Osteoblast (primary cell): ENCODE measurements at regions not wholly inside any gene's neighbourhood (a gene's known extent, or its start where the extent isn't known, plus 50 kb on each side); places are given as distances from the start of the nearest gene placed in this dataset.
A peak's percentile ranks its signal among the peaks of the same experiment; 100 is the strongest.

Experiments
- DNase-seq: peaks from one replicate; pipeline ENCODE4 v3.0.0; 2011; ENCODE audit warnings: low spot score, mixed read lengths; ENCODE audit not compliant: insufficient read length; ENCODE audit errors: missing footprints
- H2AFZ ChIP-seq: 2 replicates; pipeline ENCODE4 v1.6.0; 2011; ENCODE audit warnings: mild to moderate bottlenecking, low read length
- H3K27ac ChIP-seq: 2 replicates; pipeline ENCODE4 v1.5.1; 2011; ENCODE audit warnings: mild to moderate bottlenecking, low read depth, low read length, moderate library complexity
- H3K27me3 ChIP-seq: 2 replicates; pipeline ENCODE4 v1.6.0; 2012; ENCODE audit warnings: mild to moderate bottlenecking, control low read depth, inconsistent platforms, low read length, moderate library complexity; ENCODE audit not compliant: insufficient read depth
- H3K36me3 ChIP-seq: 2 replicates; pipeline ENCODE4 v1.5.1; 2011; ENCODE audit warnings: mild to moderate bottlenecking, low read length, control low read depth, moderate library complexity; ENCODE audit not compliant: insufficient read depth
- H3K4me1 ChIP-seq: 2 replicates; pipeline ENCODE4 v1.5.1; 2011; ENCODE audit warnings: mild to moderate bottlenecking, low read length, control low read depth, moderate library complexity; ENCODE audit not compliant: insufficient read depth
- H3K4me2 ChIP-seq: 2 replicates; pipeline ENCODE4 v1.6.0; 2011; ENCODE audit warnings: mild to moderate bottlenecking, low read length; ENCODE audit not compliant: insufficient read depth
- H3K4me3 ChIP-seq: fragments of 200-600 bp; sonication (generic); 3 replicates; pipeline ENCODE4 v1.5.1; 2012; ENCODE audit warnings: mild to moderate bottlenecking, low read length, inconsistent platforms; ENCODE audit not compliant: insufficient read depth
- H3K79me2 ChIP-seq: 2 replicates; pipeline ENCODE4 v1.6.0; 2012; ENCODE audit warnings: mild to moderate bottlenecking, low read length, control low read depth, inconsistent platforms; ENCODE audit not compliant: insufficient read depth
- H3K9me3 ChIP-seq: 2 replicates; pipeline ENCODE4 v1.5.1; 2011; ENCODE audit warnings: low read depth, low read length, control low read depth
- H4K20me1 ChIP-seq: 2 replicates; pipeline ENCODE4 v1.6.0; 2012; ENCODE audit warnings: mild to moderate bottlenecking, low read length, control low read depth; ENCODE audit not compliant: insufficient read depth
- TF ChIP-seq, protein P1 (sequence below): IDR thresholded peaks from 2 replicates; pipeline ENCODE4 v1.5.1; 2011; ENCODE audit warnings: mild to moderate bottlenecking, low read depth, low read length, moderate library complexity; ENCODE audit errors: extremely low read depth

DNA sequence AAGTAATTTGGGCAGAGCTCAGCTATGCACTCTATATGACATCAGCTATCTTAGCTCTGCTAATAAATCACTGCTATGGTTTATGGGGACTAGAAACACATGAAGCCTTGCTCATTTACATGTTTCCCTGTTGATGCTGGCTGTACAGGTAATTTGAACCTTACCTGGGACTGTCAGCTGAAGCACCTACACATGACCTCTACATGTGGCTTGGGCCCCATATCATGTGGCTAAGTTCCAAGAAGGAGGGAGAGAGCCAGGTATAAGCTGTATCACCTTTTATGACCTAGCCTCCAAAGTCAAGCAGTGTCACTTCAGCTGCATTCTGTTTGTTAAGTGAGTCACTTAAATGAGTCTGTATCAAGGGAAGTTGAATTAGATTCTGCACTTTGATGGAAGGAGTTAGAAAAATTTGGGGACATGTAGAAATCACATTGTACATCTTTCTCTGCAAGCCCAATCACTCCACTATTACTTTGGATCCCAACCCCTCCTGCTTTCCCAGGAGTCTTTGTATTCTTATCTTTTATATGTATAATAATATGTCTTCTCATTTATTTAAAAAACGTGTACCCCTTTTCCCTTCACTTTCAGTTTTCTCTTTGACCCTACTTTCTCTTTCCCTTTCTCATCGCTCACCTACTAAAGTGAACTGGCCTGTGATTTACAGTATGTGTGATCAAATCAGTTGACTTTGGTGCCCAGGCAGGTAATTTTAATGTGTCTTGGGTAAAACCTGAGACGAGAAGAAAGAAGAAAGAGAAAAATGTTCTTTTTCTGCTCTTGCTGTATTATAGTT is 53.4 kb upstream of the PRKACB start:
- Histone ChIP-seq H3K9me3 (no peaks in the 10 kb centered on the region), H2AFZ (no peak overlapping the region), H3K4me1 (peaks cover 14% of the 10 kb centered on the region), H4K20me1 (no peaks in the 10 kb centered on the region), H3K4me3 (no peak overlapping the region), H3K4me2 (no peak overlapping the region), H3K79me2 (peaks cover 2% of the 10 kb centered on the region), H3K27ac (no peak overlapping the region), H3K36me3 (no peaks in the 10 kb centered on the region), H3K27me3 (no peaks in the 10 kb centered on the region)
- DNase-seq: no peak
- TF ChIP-seq, protein P1, sequence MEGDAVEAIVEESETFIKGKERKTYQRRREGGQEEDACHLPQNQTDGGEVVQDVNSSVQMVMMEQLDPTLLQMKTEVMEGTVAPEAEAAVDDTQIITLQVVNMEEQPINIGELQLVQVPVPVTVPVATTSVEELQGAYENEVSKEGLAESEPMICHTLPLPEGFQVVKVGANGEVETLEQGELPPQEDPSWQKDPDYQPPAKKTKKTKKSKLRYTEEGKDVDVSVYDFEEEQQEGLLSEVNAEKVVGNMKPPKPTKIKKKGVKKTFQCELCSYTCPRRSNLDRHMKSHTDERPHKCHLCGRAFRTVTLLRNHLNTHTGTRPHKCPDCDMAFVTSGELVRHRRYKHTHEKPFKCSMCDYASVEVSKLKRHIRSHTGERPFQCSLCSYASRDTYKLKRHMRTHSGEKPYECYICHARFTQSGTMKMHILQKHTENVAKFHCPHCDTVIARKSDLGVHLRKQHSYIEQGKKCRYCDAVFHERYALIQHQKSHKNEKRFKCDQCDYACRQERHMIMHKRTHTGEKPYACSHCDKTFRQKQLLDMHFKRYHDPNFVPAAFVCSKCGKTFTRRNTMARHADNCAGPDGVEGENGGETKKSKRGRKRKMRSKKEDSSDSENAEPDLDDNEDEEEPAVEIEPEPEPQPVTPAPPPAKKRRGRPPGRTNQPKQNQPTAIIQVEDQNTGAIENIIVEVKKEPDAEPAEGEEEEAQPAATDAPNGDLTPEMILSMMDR: no peak

DNA sequence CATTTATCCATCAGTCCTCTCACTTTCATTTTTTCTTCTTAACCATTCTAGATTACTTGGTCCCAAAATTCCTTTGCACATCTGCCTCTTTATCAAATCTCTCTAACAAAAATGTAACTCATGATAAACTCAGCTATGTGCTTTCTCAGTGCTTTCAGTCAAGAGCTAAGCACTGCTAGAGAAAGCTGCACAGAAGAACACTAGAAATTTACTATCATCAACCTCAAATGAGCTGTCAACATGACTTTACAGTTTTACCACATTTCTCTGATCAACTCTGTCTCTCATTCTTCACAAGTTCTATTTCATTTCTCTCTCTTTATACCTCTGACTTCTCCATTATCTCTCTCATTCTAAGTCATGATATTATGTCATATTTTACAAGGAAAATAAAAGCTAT is 54.2 kb upstream of the PRKACB start:
- no peak overlapping the region for H3K27ac ChIP-seq
- H3K27me3 ChIP-seq: no peaks in the 10 kb centered on the region
- H3K4me1 ChIP-seq: peaks cover 14% of the 10 kb centered on the region
- no peaks in the 10 kb centered on the region for H3K9me3 ChIP-seq
- peak overlapping the region; percentile 13 for H3K4me2 ChIP-seq
- H3K36me3 ChIP-seq: no peaks in the 10 kb centered on the region
- TF ChIP-seq, protein P1: no peak
- no peak overlapping the region for H2AFZ ChIP-seq
- DNase-seq: no peak
- H4K20me1 ChIP-seq: no peaks in the 10 kb centered on the region
- H3K4me3 ChIP-seq: no peak overlapping the region
- peaks cover 4% of the 10 kb centered on the region for H3K79me2 ChIP-seq

DNA sequence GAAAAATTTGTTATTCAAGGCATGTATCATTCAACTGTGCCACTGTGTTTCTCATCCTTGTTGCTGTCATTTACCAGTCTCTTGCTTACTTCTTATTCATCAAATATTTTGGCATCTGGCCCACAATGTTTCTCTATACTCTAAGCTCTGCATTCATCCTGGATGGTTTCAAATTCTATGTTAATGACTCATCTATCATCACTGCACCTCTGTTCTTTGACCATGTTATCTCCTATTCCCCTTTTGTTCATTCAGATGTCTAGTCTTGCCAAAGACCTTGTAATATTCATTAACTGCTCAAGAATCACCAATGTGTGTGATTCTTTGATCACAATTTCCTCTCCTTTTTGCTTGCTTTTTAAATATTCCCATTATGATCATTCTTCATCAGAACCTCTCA is 54.6 kb upstream of the PRKACB start:
- Histone ChIP-seq H3K79me2 (peaks cover 4% of the 10 kb centered on the region), H3K4me3 (no peak overlapping the region), H2AFZ (no peak overlapping the region), H3K4me1 (peaks cover 14% of the 10 kb centered on the region), H3K27ac (no peak overlapping the region), H3K36me3 (no peaks in the 10 kb centered on the region), H3K9me3 (no peaks in the 10 kb centered on the region), H3K4me2 (peak overlapping the region; percentile 13), H3K27me3 (no peaks in the 10 kb centered on the region), H4K20me1 (no peaks in the 10 kb centered on the region)
- DNase-seq: no peak
- TF ChIP-seq, protein P1: no peak

DNA sequence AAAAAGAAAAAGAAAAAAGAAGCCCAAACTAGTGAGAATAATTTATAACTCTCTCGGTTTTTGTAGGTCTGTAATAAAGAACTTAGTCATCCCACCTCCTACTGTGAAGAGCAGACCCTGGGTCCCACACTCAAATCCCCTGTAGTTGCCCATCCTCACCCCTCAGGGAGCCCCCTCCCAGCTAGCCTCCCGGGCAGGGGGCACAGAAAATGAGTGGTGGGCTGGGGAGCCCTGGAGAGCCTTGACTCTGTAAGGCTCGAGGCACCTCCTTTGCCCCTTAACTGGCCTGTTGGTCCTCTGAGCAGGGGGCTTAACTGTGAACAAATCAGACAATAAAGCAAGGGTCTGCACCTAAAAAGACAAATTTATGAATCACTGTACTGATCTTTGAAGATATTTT is 57.5 kb upstream of the PRKACB start:
- Histone ChIP-seq H3K79me2 (peaks cover 12% of the 10 kb centered on the region), H3K36me3 (no peaks in the 10 kb centered on the region), H3K27me3 (no peaks in the 10 kb centered on the region), H3K27ac (no peak overlapping the region), H4K20me1 (no peaks in the 10 kb centered on the region), H3K4me3 (no peak overlapping the region), H3K4me2 (no peak overlapping the region), H3K9me3 (no peaks in the 10 kb centered on the region), H2AFZ (no peak overlapping the region), H3K4me1 (peaks cover 14% of the 10 kb centered on the region)
- TF ChIP-seq, protein P1: no peak
- DNase-seq: no peak
